ENCODE measurements at regions not wholly inside any gene's neighbourhood (a gene's known extent, or its start where the extent isn't known, plus 50 kb on each side); places are given as distances from the start of the nearest gene placed in this dataset.
"Not testable (repeated sequence)": the region's sequence is repeated elsewhere in the genome, so short reads cannot be mapped to it uniquely, and the experiment has no call there.

- no peak for DNase-seq (ENCODE audit: low read depth, low spot score)
Observed at GRCh38 chr2:194999771-195000170, 657.3 kb upstream of the SLC39A10 start.

- DNase-seq (ENCODE audit: low read depth, low spot score), result no peak
Observed at GRCh38 chr2:194992648-194993047, 664.4 kb upstream of the SLC39A10 start.

- no peak for DNase-seq (ENCODE audit: low read depth, low spot score)
Observed at GRCh38 chr2:194985258-194985657, 671.8 kb upstream of the SLC39A10 start.

- DNase-seq (ENCODE audit: low read depth, low spot score), result no peak
Observed at GRCh38 chr2:194962254-194962653, 694.8 kb upstream of the SLC39A10 start.

- DNase-seq (ENCODE audit: low read depth, low spot score), result no peak
Observed at GRCh38 chr2:194954218-194954617, 702.8 kb upstream of the SLC39A10 start.

- no peak for DNase-seq (ENCODE audit: low read depth, low spot score)
Observed at GRCh38 chr2:194946826-194947225, 710.2 kb upstream of the SLC39A10 start.

GRCh38 chr2:194938066-194938465, 719.0 kb upstream of the SLC39A10 start:
- DNase-seq (ENCODE audit: low read depth, low spot score), result no peak

- no peak for DNase-seq (ENCODE audit: low read depth, low spot score)
Observed at GRCh38 chr2:194927489-194927888, 729.5 kb upstream of the SLC39A10 start.

GRCh38 chr2:194926873-194927272, 730.2 kb upstream of the SLC39A10 start:
- DNase-seq (ENCODE audit: low read depth, low spot score), result no peak

GRCh38 chr2:194925742-194926141, 731.3 kb upstream of the SLC39A10 start:
- DNase-seq (ENCODE audit: low read depth, low spot score), result no peak

GRCh38 chr2:194917519-194917918, 739.5 kb upstream of the SLC39A10 start:
- no peak for DNase-seq (ENCODE audit: low read depth, low spot score)

- DNase-seq (ENCODE audit: low read depth, low spot score), result no peak
Observed at GRCh38 chr2:194915485-194915884, 741.5 kb upstream of the SLC39A10 start.

GRCh38 chr2:194907569-194907968, 749.5 kb upstream of the SLC39A10 start:
- DNase-seq (ENCODE audit: low read depth, low spot score), result no peak

GRCh38 chr2:194896871-194897270, 760.2 kb upstream of the SLC39A10 start:
- no peak for DNase-seq (ENCODE audit: low read depth, low spot score)

GRCh38 chr2:194883711-194884110, 773.3 kb upstream of the SLC39A10 start:
- DNase-seq (ENCODE audit: low read depth, low spot score), result no peak

GRCh38 chr2:194870974-194871535, 786.0 kb upstream of the SLC39A10 start:
- no peak for DNase-seq (ENCODE audit: low read depth, low spot score)

GRCh38 chr2:194867328-194867727, 789.7 kb upstream of the SLC39A10 start:
- peak; percentile 11 for DNase-seq (ENCODE audit: low read depth, low spot score)

GRCh38 chr2:194854941-194855340, 802.1 kb upstream of the SLC39A10 start:
- DNase-seq (ENCODE audit: low read depth, low spot score), result no peak

- DNase-seq (ENCODE audit: low read depth, low spot score), result no peak
Observed at GRCh38 chr2:194842871-194843270, 814.2 kb upstream of the SLC39A10 start.

GRCh38 chr2:194834371-194834770, 822.7 kb upstream of the SLC39A10 start:
- not testable (repeated sequence) for DNase-seq (ENCODE audit: low read depth, low spot score)

- peak; percentile 32 for DNase-seq (ENCODE audit: low read depth, low spot score)
Observed at GRCh38 chr2:194826241-194826640, 830.8 kb upstream of the SLC39A10 start.

GRCh38 chr2:194824450-194824849, 832.6 kb upstream of the SLC39A10 start:
- DNase-seq (ENCODE audit: low read depth, low spot score), result no peak

GRCh38 chr2:194822657-194823056, 834.4 kb upstream of the SLC39A10 start:
- no peak for DNase-seq (ENCODE audit: low read depth, low spot score)

GRCh38 chr2:194822097-194822496, 834.9 kb upstream of the SLC39A10 start:
- no peak for DNase-seq (ENCODE audit: low read depth, low spot score)

All from astrocyte of the hippocampus (primary cell).